ENCODE measurements at regions not wholly inside any gene's neighbourhood (a gene's known extent, or its start where the extent isn't known, plus 50 kb on each side); places are given as distances from the start of the nearest gene placed in this dataset.
A peak's percentile ranks its signal among the peaks of the same experiment; 100 is the strongest.

- peak; percentile 42 for DNase-seq
These were observed 495.1 kb downstream of the RPS24 start for GRCh38 chr10:78528749-78529204.

- peak; percentile 58 for DNase-seq
These were observed 495.6 kb downstream of the RPS24 start for GRCh38 chr10:78529262-78529661.

GRCh38 chr10:78531088-78531487 is 497.4 kb downstream of the RPS24 start:
- no peak for DNase-seq

GRCh38 chr10:78532480-78533042 is 498.9 kb downstream of the RPS24 start:
- no peak for DNase-seq

- no peak for DNase-seq
These were observed 499.4 kb downstream of the RPS24 start for GRCh38 chr10:78533098-78533497.

- no peak for DNase-seq
These were observed 500.1 kb downstream of the RPS24 start for GRCh38 chr10:78533776-78534175.

GRCh38 chr10:78535716-78536218 is 502.1 kb downstream of the RPS24 start:
- DNase-seq: no peak

GRCh38 chr10:78537018-78537417 is 503.4 kb downstream of the RPS24 start:
- no peak for DNase-seq

GRCh38 chr10:78539247-78539766 is 505.6 kb downstream of the RPS24 start:
- DNase-seq: no peak

GRCh38 chr10:78540355-78541076 is 506.9 kb downstream of the RPS24 start:
- no peak for DNase-seq

GRCh38 chr10:78541481-78542140 is 507.9 kb downstream of the RPS24 start:
- DNase-seq: no peak

- no peak for DNase-seq
These were observed 508.5 kb downstream of the RPS24 start for GRCh38 chr10:78542141-78542489.

- no peak for DNase-seq
These were observed 508.9 kb downstream of the RPS24 start for GRCh38 chr10:78542521-78542920.

- no peak for DNase-seq
These were observed 509.5 kb downstream of the RPS24 start for GRCh38 chr10:78543031-78543748.

GRCh38 chr10:78543749-78544362 is 510.2 kb downstream of the RPS24 start:
- DNase-seq: no peak

- no peak for DNase-seq
These were observed 510.9 kb downstream of the RPS24 start for GRCh38 chr10:78544423-78545090.

- no peak for DNase-seq
These were observed 512.1 kb downstream of the RPS24 start for GRCh38 chr10:78545756-78546155.

GRCh38 chr10:78547397-78547796 is 513.7 kb downstream of the RPS24 start:
- no peak for DNase-seq

- no peak for DNase-seq
These were observed 514.2 kb downstream of the RPS24 start for GRCh38 chr10:78547905-78548304.

GRCh38 chr10:78548369-78548768 is 514.7 kb downstream of the RPS24 start:
- no peak for DNase-seq

- no peak for DNase-seq
These were observed 515.7 kb downstream of the RPS24 start for GRCh38 chr10:78549140-78549935.

Data from NCI-H1436 (cell line).